GM18868 (cell line): ENCODE measurements at regions not wholly inside any gene's neighbourhood (a gene's known extent, or its start where the extent isn't known, plus 50 kb on each side); places are given as distances from the start of the nearest gene placed in this dataset.
"Not testable (repeated sequence)": the region's sequence is repeated elsewhere in the genome, so short reads cannot be mapped to it uniquely, and the experiment has no call there.

Source experiments
- ATAC-seq: cut with Tn5 transposase; IDR thresholded peaks from one replicate; pipeline ENCODE4 v1.9.1; 2021; ENCODE audit warnings: mild to moderate bottlenecking, moderate library complexity; ENCODE audit not compliant: unreplicated experiment

GRCh38 chr3:10623578-10624275 is 118.3 kb upstream of the ATP2B2 start:
- ATAC-seq: no peak

GRCh38 chr3:10625323-10625722 is 119.9 kb upstream of the ATP2B2 start:
- no peak for ATAC-seq

GRCh38 chr3:10627884-10628572 is 122.6 kb upstream of the ATP2B2 start:
- ATAC-seq: no peak

- ATAC-seq: no peak
These were observed 123.7 kb upstream of the ATP2B2 start for GRCh38 chr3:10628891-10629670.

- no peak for ATAC-seq
These were observed 124.3 kb upstream of the ATP2B2 start for GRCh38 chr3:10629671-10630040.

- no peak for ATAC-seq
These were observed 125.8 kb upstream of the ATP2B2 start for GRCh38 chr3:10631224-10631623.

GRCh38 chr3:10632125-10632524 is 126.7 kb upstream of the ATP2B2 start:
- ATAC-seq: no peak

GRCh38 chr3:10632741-10633140 is 127.4 kb upstream of the ATP2B2 start:
- no peak for ATAC-seq

GRCh38 chr3:10635446-10636076 is 130.2 kb upstream of the ATP2B2 start:
- ATAC-seq: no peak

- no peak for ATAC-seq
These were observed 132.0 kb upstream of the ATP2B2 start for GRCh38 chr3:10637342-10637741.

- no peak for ATAC-seq
These were observed 133.1 kb upstream of the ATP2B2 start for GRCh38 chr3:10638466-10638865.

- no peak for ATAC-seq
These were observed 136.4 kb upstream of the ATP2B2 start for GRCh38 chr3:10641760-10642159.

GRCh38 chr3:10644189-10644588 is 138.8 kb upstream of the ATP2B2 start:
- no peak for ATAC-seq

- no peak for ATAC-seq
These were observed 140.4 kb upstream of the ATP2B2 start for GRCh38 chr3:10645800-10646199.

- ATAC-seq: no peak
These were observed 141.3 kb upstream of the ATP2B2 start for GRCh38 chr3:10646531-10647335.

- ATAC-seq: no peak
These were observed 142.0 kb upstream of the ATP2B2 start for GRCh38 chr3:10647376-10647775.

- no peak for ATAC-seq
These were observed 142.8 kb upstream of the ATP2B2 start for GRCh38 chr3:10648181-10648580.

GRCh38 chr3:10649463-10649862 is 144.1 kb upstream of the ATP2B2 start:
- not testable (repeated sequence) for ATAC-seq

- ATAC-seq: no peak
These were observed 146.1 kb upstream of the ATP2B2 start for GRCh38 chr3:10651506-10651905.

- ATAC-seq: no peak
These were observed 147.9 kb upstream of the ATP2B2 start for GRCh38 chr3:10653241-10653640.
